ENCODE measurements at regions not wholly inside any gene's neighbourhood (a gene's known extent, or its start where the extent isn't known, plus 50 kb on each side); places are given as distances from the start of the nearest gene placed in this dataset.

GRCh38 chr1:47569261-47569660 is 131.4 kb downstream of the FOXD2 start:
- no peaks in the 10 kb centered on the region for H3K9me3 ChIP-seq (ENCODE audit: control insufficient read depth, insufficient read depth, low read length)
- no peak overlapping the region for H3K4me3 ChIP-seq (ENCODE audit: low read depth, low read length)
- H3K9ac ChIP-seq (ENCODE audit: low read depth, low read length), result no peak overlapping the region
- H3K36me3 ChIP-seq (ENCODE audit: control insufficient read depth, insufficient read depth, low read length), result no peaks in the 10 kb centered on the region
- peaks cover 19% of the 10 kb centered on the region for H3K4me1 ChIP-seq (ENCODE audit: control insufficient read depth, insufficient read depth, low read length)
- peaks cover 14% of the 10 kb centered on the region for H3K27me3 ChIP-seq (ENCODE audit: control insufficient read depth, insufficient read depth, low read length)

GRCh38 chr1:47569681-47570470 is 132.0 kb downstream of the FOXD2 start:
- Histone ChIP-seq H3K9me3 (ENCODE audit: control insufficient read depth, insufficient read depth, low read length) (no peaks in the 10 kb centered on the region), H3K36me3 (ENCODE audit: control insufficient read depth, insufficient read depth, low read length) (no peaks in the 10 kb centered on the region), H3K9ac (ENCODE audit: low read depth, low read length) (no peak overlapping the region), H3K27me3 (ENCODE audit: control insufficient read depth, insufficient read depth, low read length) (peaks cover 14% of the 10 kb centered on the region), H3K4me3 (ENCODE audit: low read depth, low read length) (no peak overlapping the region), H3K4me1 (ENCODE audit: control insufficient read depth, insufficient read depth, low read length) (peaks cover 15% of the 10 kb centered on the region)

- no peaks in the 10 kb centered on the region for H3K36me3 ChIP-seq (ENCODE audit: control insufficient read depth, insufficient read depth, low read length)
- H3K9ac ChIP-seq (ENCODE audit: low read depth, low read length), result no peak overlapping the region
- no peaks in the 10 kb centered on the region for H3K9me3 ChIP-seq (ENCODE audit: control insufficient read depth, insufficient read depth, low read length)
- H3K4me1 ChIP-seq (ENCODE audit: control insufficient read depth, insufficient read depth, low read length), result peaks cover 14% of the 10 kb centered on the region
- H3K27me3 ChIP-seq (ENCODE audit: control insufficient read depth, insufficient read depth, low read length), result peaks cover 14% of the 10 kb centered on the region
- H3K4me3 ChIP-seq (ENCODE audit: low read depth, low read length), result no peak overlapping the region
Observed at GRCh38 chr1:47571161-47571560, 133.3 kb downstream of the FOXD2 start.

DNA sequence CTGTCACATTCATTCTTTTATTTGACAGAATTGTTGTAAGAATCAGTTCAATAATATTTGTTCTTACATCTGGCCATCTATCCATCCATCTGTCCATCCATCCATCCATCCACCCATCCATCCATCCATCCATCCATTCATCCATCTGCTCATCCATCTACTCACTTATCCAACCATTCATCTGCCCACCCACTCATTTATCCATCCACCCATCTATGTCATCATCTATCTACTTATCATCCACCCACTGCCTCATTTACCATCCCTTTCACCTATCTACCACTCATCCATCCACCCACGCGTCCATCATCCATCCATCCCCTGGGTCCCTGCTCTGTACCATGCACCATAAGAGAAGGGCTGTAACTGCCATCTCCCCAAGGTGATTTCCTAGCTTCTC is 134.1 kb downstream of the FOXD2 start:
- H3K27me3 ChIP-seq (ENCODE audit: control insufficient read depth, insufficient read depth, low read length), result peaks cover 12% of the 10 kb centered on the region
- no peak overlapping the region for H3K9ac ChIP-seq (ENCODE audit: low read depth, low read length)
- no peaks in the 10 kb centered on the region for H3K36me3 ChIP-seq (ENCODE audit: control insufficient read depth, insufficient read depth, low read length)
- H3K4me3 ChIP-seq (ENCODE audit: low read depth, low read length), result no peak overlapping the region
- H3K4me1 ChIP-seq (ENCODE audit: control insufficient read depth, insufficient read depth, low read length), result peaks cover 15% of the 10 kb centered on the region
- H3K9me3 ChIP-seq (ENCODE audit: control insufficient read depth, insufficient read depth, low read length), result no peaks in the 10 kb centered on the region

GRCh38 chr1:47572731-47573430 is 135.0 kb downstream of the FOXD2 start:
- Histone ChIP-seq H3K4me1 (ENCODE audit: control insufficient read depth, insufficient read depth, low read length) (peaks cover 15% of the 10 kb centered on the region), H3K27me3 (ENCODE audit: control insufficient read depth, insufficient read depth, low read length) (peaks cover 12% of the 10 kb centered on the region), H3K4me3 (ENCODE audit: low read depth, low read length) (no peak overlapping the region), H3K36me3 (ENCODE audit: control insufficient read depth, insufficient read depth, low read length) (no peaks in the 10 kb centered on the region), H3K9ac (ENCODE audit: low read depth, low read length) (no peak overlapping the region), H3K9me3 (ENCODE audit: control insufficient read depth, insufficient read depth, low read length) (no peaks in the 10 kb centered on the region)

- no peaks in the 10 kb centered on the region for H3K9me3 ChIP-seq (ENCODE audit: control insufficient read depth, insufficient read depth, low read length)
- peaks cover 12% of the 10 kb centered on the region for H3K27me3 ChIP-seq (ENCODE audit: control insufficient read depth, insufficient read depth, low read length)
- H3K36me3 ChIP-seq (ENCODE audit: control insufficient read depth, insufficient read depth, low read length), result no peaks in the 10 kb centered on the region
- H3K4me3 ChIP-seq (ENCODE audit: low read depth, low read length), result no peak overlapping the region
- peaks cover 17% of the 10 kb centered on the region for H3K4me1 ChIP-seq (ENCODE audit: control insufficient read depth, insufficient read depth, low read length)
- no peak overlapping the region for H3K9ac ChIP-seq (ENCODE audit: low read depth, low read length)
Observed at GRCh38 chr1:47574451-47575165, 136.8 kb downstream of the FOXD2 start.

DNA sequence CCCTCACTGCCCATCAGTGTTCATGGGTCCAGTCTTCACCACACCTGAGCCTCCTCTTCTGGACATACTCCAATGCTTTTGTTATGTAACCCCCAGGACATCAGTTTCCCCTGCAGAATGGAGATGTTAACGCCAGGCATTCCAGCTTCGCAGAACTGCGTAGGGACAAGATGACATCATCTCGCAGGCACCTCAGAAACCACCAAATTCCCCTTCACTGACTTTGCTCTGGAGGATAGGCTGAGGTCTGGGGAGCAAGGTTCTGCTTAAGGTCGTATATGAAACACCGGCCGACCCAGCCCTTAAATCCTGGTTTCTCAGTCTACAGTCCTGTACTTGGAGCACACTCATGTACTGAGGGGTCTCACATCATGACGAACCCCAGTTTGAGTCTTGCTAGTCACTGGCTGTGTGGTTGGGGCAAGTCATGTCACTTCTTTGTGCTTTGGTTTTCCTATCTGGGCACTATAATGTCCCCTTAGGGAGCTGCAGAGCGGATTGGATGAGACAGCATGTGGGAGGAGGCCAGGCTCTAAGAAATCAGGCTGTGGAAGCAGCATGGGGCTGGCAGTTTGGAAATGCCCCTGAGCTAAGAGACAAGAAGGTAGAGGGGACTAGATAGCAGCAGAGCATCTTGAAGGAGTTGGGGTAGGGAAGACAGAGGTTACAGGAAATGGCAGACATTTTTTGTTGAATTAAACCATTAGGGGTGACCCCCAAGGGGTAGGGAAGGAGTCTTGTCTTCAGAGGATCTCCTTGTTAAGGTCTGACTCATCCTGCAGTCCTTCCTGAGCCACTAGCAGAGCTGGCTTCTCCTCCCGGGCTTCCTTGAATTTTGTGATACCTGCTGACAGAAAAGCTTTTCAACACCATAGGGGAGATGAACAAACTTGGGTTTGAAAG is 138.3 kb downstream of the FOXD2 start:
- H3K9me3 ChIP-seq (ENCODE audit: control insufficient read depth, insufficient read depth, low read length), result no peaks in the 10 kb centered on the region
- no peak overlapping the region for H3K9ac ChIP-seq (ENCODE audit: low read depth, low read length)
- no peak overlapping the region for H3K4me3 ChIP-seq (ENCODE audit: low read depth, low read length)
- peaks cover 11% of the 10 kb centered on the region for H3K4me1 ChIP-seq (ENCODE audit: control insufficient read depth, insufficient read depth, low read length)
- H3K36me3 ChIP-seq (ENCODE audit: control insufficient read depth, insufficient read depth, low read length), result no peaks in the 10 kb centered on the region
- H3K27me3 ChIP-seq (ENCODE audit: control insufficient read depth, insufficient read depth, low read length), result peaks cover 3% of the 10 kb centered on the region

DNA sequence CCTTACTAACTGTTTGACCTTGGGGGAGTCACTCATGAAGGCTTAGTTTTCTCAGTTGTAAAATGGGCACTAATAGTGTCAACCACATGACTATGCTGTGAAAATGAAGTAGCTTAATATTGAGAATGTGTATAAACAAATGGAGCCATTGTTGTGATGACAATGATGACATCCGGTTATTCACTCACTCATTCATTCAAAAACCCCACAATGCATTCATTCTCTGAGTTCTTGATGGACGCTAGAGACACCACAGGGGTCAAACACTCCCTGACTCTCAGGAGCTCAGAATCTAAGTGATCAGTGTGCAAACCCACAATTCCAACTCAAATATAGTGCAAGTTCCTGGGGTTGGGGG is 138.9 kb downstream of the FOXD2 start:
- Histone ChIP-seq H3K4me3 (ENCODE audit: low read depth, low read length) (no peak overlapping the region), H3K9ac (ENCODE audit: low read depth, low read length) (no peak overlapping the region), H3K36me3 (ENCODE audit: control insufficient read depth, insufficient read depth, low read length) (no peaks in the 10 kb centered on the region), H3K27me3 (ENCODE audit: control insufficient read depth, insufficient read depth, low read length) (peaks cover 3% of the 10 kb centered on the region), H3K9me3 (ENCODE audit: control insufficient read depth, insufficient read depth, low read length) (no peaks in the 10 kb centered on the region), H3K4me1 (ENCODE audit: control insufficient read depth, insufficient read depth, low read length) (peaks cover 11% of the 10 kb centered on the region)

- Histone ChIP-seq H3K4me1 (ENCODE audit: control insufficient read depth, insufficient read depth, low read length) (peaks cover 10% of the 10 kb centered on the region), H3K9ac (ENCODE audit: low read depth, low read length) (no peak overlapping the region), H3K36me3 (ENCODE audit: control insufficient read depth, insufficient read depth, low read length) (no peaks in the 10 kb centered on the region), H3K9me3 (ENCODE audit: control insufficient read depth, insufficient read depth, low read length) (no peaks in the 10 kb centered on the region), H3K4me3 (ENCODE audit: low read depth, low read length) (no peak overlapping the region), H3K27me3 (ENCODE audit: control insufficient read depth, insufficient read depth, low read length) (peaks cover 3% of the 10 kb centered on the region)
Observed at GRCh38 chr1:47577303-47578025, 139.6 kb downstream of the FOXD2 start.

- Histone ChIP-seq H3K4me1 (ENCODE audit: control insufficient read depth, insufficient read depth, low read length) (peaks cover 5% of the 10 kb centered on the region), H3K9ac (ENCODE audit: low read depth, low read length) (no peak overlapping the region), H3K9me3 (ENCODE audit: control insufficient read depth, insufficient read depth, low read length) (no peaks in the 10 kb centered on the region), H3K27me3 (ENCODE audit: control insufficient read depth, insufficient read depth, low read length) (peaks cover 3% of the 10 kb centered on the region), H3K4me3 (ENCODE audit: low read depth, low read length) (no peak overlapping the region), H3K36me3 (ENCODE audit: control insufficient read depth, insufficient read depth, low read length) (no peaks in the 10 kb centered on the region)
Observed at GRCh38 chr1:47578026-47578720, 140.3 kb downstream of the FOXD2 start.

Data from iPS-15b (cell line).